CD8-positive, alpha-beta memory T cell (primary cell): ENCODE measurements at regions not wholly inside any gene's neighbourhood (a gene's known extent, or its start where the extent isn't known, plus 50 kb on each side); places are given as distances from the start of the nearest gene placed in this dataset.

ENCODE experiments used
- CTCF ChIA-PET: fragments of 350-600 bp; sonication (Branson Sonifier 250); formaldehyde crosslinking; loops from one replicate; lab custom pipeline; 2021; ENCODE audit warnings: antibody characterized with exemption; lab: Charles Lee
- POLR2A ChIA-PET: fragments of 350-600 bp; sonication (Branson Sonifier 250); formaldehyde crosslinking; loops from one replicate; lab custom pipeline; 2021; ENCODE audit warnings: antibody characterized with exemption; lab: Charles Lee
- DNase-seq, 5 donors: peaks; one replicate each; pipeline versions ENCODE4 v3.0.0 to v3.0.0-alpha.2; 2020 to 2022; ENCODE audit warnings: mixed read lengths in 1 of 5
- H3K27ac ChIP-seq: one replicate; pipeline ENCODE4 v1.7.0; 2013; ENCODE audit warnings: low read depth, mild to moderate bottlenecking, low read length, moderate library complexity
- H3K27me3 ChIP-seq: 2 replicates; pipeline ENCODE4 v1.7.0; 2013; ENCODE audit warnings: low read length, mild to moderate bottlenecking; ENCODE audit not compliant: insufficient read depth, poor library complexity, severe bottlenecking
- H3K36me3 ChIP-seq: 2 replicates; pipeline ENCODE4 v1.7.0; 2013; ENCODE audit warnings: mild to moderate bottlenecking, low read length, moderate library complexity; ENCODE audit not compliant: insufficient read depth
- H3K4me1 ChIP-seq: 2 replicates; pipeline ENCODE4 v1.7.0; 2013; ENCODE audit warnings: mild to moderate bottlenecking, low read length, moderate library complexity; ENCODE audit not compliant: insufficient read depth
- H3K4me3 ChIP-seq: 2 replicates; pipeline ENCODE4 v1.7.0; 2013; ENCODE audit warnings: mild to moderate bottlenecking, low read length
- H3K9me3 ChIP-seq: 2 replicates; pipeline ENCODE4 v1.7.0; 2013; ENCODE audit warnings: mild to moderate bottlenecking, low read length
- H3K27ac Mint-ChIP-seq, 8 donors: one replicate each; pipeline ENCODE4 v1.8.0; 2020 to 2021; ENCODE audit warnings: mixed read lengths in 8 of 8, mild to moderate bottlenecking in 6 of 8, inconsistent platforms in 3 of 8, moderate library complexity in 3 of 8
- H3K27me3 Mint-ChIP-seq, 2 donors: one replicate each; pipeline ENCODE4 v1.8.0; 2020 to 2021; ENCODE audit warnings: mixed read lengths in 2 of 2, mild to moderate bottlenecking in 1 of 2, moderate library complexity in 1 of 2
- H3K36me3 Mint-ChIP-seq, 3 donors: one replicate each; pipeline ENCODE4 v1.8.0; 2020 to 2021; ENCODE audit warnings: mixed read lengths in 3 of 3, inconsistent platforms in 1 of 3, mild to moderate bottlenecking in 1 of 3
- H3K4me1 Mint-ChIP-seq, 3 donors: one replicate each; pipeline ENCODE4 v1.8.0; 2020 to 2021; ENCODE audit warnings: mixed read lengths in 3 of 3, inconsistent platforms in 1 of 3, mild to moderate bottlenecking in 1 of 3
- H3K4me3 Mint-ChIP-seq, 7 donors: one replicate each; pipeline ENCODE4 v1.8.0; 2020 to 2021; ENCODE audit warnings: mixed read lengths in 7 of 7, mild to moderate bottlenecking in 6 of 7, moderate library complexity in 4 of 7, inconsistent platforms in 2 of 7
- H3K9me3 Mint-ChIP-seq, 5 donors: one replicate each; pipeline ENCODE4 v1.8.0; 2020 to 2022; ENCODE audit warnings: mixed read lengths in 5 of 5, mild to moderate bottlenecking in 3 of 5, moderate library complexity in 2 of 5, inconsistent platforms in 1 of 5

DNA sequence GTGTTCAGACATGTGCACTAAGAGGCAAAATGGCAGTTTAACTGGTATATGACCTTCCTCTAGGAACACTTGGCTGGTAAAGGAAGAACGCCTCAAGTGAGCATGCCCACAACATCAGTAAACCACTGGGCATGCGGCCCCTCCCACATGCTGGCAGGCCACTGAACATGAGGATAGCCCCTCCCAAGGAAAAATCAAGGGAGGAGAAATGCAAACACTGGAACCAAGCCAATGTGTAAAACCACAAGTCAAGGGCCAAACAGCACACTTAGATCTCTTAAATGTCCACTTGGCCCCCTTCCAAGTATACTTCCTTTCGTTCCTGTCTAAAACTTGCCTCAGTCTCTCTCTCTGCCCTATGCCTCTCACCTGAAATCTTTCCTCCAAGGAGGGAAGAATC is 980.8 kb downstream of the TSN start:
- H3K9me3 Mint-ChIP-seq = peaks cover 3 to 15% (median 10%) of the 10 kb centered on the region in 5 donors
- no peaks in the 10 kb centered on the region for H3K36me3 ChIP-seq
- no peaks in the 10 kb centered on the region for H3K9me3 ChIP-seq
- H3K27me3 ChIP-seq = no peaks in the 10 kb centered on the region
- H3K4me1 Mint-ChIP-seq = no peaks in the 10 kb centered on the region
- no peak overlapping the region for H3K27ac Mint-ChIP-seq
- H3K4me1 ChIP-seq = no peaks in the 10 kb centered on the region
- no peaks in the 10 kb centered on the region for H3K36me3 Mint-ChIP-seq
- POLR2A ChIA-PET = no interaction called here
- peaks cover 0 to 1% of the 10 kb centered on the region in 2 donors for H3K27me3 Mint-ChIP-seq
- CTCF ChIA-PET = no interaction called here
- no peak overlapping the region for H3K27ac ChIP-seq
- H3K4me3 Mint-ChIP-seq = no peak overlapping the region
- no peak overlapping the region for H3K4me3 ChIP-seq
- no peak for DNase-seq

DNA sequence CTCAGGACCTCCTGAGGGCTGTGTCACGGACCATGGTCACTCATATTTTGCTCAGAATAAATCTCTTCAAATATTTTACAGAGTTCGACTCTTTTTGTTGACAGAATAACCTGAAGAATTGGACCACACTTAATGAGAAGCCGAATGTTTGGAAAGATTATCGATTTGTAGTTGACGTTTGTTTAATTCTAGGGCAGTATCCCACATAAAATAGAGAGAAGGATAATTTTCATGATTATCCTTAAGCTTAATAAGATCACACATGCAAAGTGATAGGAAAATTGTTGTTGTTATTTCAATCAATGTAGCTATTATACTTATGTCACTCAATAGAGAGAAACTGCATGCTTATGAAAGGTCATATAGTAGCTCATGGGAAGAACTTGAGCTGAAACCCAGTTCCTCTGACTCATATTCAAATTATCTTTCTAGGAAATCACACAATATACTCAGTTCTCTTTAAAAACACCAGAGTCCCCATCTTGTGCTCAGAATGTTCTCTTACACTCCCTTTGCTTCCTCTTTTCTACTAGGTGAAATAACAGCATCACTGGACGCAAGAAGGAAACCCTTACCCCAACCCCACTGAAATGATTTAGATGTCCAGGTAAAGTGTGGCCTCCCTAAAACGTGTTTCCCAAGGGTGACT is 982.1 kb downstream of the TSN start:
- Mint-ChIP-seq H3K4me1 (no peaks in the 10 kb centered on the region), H3K27ac (no peak overlapping the region), H3K27me3 (peaks cover 0 to 1% of the 10 kb centered on the region in 2 donors), H3K4me3 (no peak overlapping the region), H3K36me3 (no peaks in the 10 kb centered on the region), H3K9me3 (peaks cover 3 to 15% (median 10%) of the 10 kb centered on the region in 5 donors)
- Histone ChIP-seq H3K27me3 (no peaks in the 10 kb centered on the region), H3K4me1 (no peaks in the 10 kb centered on the region), H3K27ac (no peak overlapping the region), H3K9me3 (no peaks in the 10 kb centered on the region), H3K36me3 (no peaks in the 10 kb centered on the region), H3K4me3 (no peak overlapping the region)
- no peak for DNase-seq
- ChIA-PET POLR2A (no interaction called here), CTCF (no interaction called here)

DNA sequence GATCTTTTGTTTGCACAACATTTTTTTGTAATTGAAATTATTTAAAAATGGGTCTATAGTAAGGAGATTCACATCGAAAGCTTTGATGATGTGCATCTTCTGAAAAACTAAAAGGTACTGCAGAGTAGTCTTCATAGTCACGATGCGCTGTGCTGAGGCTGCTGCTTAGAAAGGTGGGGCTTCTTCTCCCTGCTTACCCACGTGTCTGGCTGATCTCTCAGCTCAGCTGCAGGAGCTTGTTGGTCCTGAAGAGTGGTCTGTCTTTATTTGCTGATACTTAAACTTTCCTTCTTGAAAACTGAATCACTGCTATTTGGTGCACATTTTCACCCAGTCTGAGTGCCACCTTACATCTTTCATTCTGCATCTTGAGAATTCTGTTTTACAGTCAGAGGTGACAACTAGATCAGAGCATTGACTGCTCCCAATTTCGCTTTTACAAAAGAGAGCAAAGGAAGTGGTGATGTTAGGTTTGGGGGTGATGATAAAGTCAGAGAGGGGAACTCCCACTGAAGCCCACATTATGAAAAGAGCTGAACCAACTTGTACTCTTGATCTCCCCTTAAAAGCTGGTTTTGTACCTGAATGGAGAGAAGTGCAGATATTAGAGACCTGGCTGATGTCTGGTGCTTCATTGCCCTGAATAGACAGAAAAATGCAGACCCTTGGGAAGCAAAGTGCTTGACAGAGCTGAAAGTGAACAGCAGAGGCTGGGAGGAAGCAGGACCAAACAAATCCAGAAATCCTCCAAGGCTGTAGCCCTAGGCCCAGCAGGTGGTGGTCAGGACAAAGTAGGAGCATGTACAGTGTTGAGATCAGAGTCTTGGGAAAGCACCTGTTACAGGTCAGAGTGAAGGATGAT is 984.5 kb downstream of the TSN start:
- H3K36me3 Mint-ChIP-seq = no peaks in the 10 kb centered on the region

DNA sequence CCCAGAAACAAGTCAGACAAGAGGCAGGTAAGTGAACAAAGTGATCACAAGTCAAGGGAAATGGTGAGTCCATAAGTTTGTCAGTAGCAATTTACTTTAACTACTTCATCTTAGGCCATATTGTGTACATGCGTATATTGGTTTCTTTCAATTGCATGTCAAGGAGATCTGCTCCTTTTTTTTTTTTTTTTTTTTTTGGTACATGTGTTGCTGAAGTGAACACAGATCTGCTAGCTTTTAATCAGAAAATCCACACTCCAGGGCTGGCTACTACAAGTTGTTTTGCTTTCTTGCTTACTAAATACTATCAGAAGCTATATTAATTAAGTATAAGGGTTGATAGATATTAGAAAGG is 985.1 kb downstream of the TSN start:
- DNase-seq = no peak
- Histone ChIP-seq H3K27ac (no peak overlapping the region), H3K36me3 (no peaks in the 10 kb centered on the region), H3K9me3 (no peaks in the 10 kb centered on the region), H3K4me1 (no peaks in the 10 kb centered on the region), H3K4me3 (no peak overlapping the region), H3K27me3 (no peaks in the 10 kb centered on the region)
- no peak overlapping the region for H3K4me3 Mint-ChIP-seq
- no peaks in the 10 kb centered on the region for H3K27me3 Mint-ChIP-seq
- no peaks in the 10 kb centered on the region for H3K36me3 Mint-ChIP-seq
- ChIA-PET POLR2A (no interaction called here), CTCF (no interaction called here)
- no peaks in the 10 kb centered on the region for H3K4me1 Mint-ChIP-seq
- H3K9me3 Mint-ChIP-seq = peaks cover 0 to 15% (median 2%) of the 10 kb centered on the region in 5 donors
- no peak overlapping the region for H3K27ac Mint-ChIP-seq

More for the DNA sequence above, 984.5 kb downstream of the TSN start:
- Mint-ChIP-seq H3K4me3 (no peak overlapping the region), H3K9me3 (peaks cover 3 to 15% (median 5%) of the 10 kb centered on the region in 5 donors), H3K27ac (no peak overlapping the region), H3K4me1 (no peaks in the 10 kb centered on the region), H3K27me3 (peaks cover 0 to under 1% of the 10 kb centered on the region in 2 donors)
- no peak overlapping the region for H3K27ac ChIP-seq
- H3K4me1 ChIP-seq = no peaks in the 10 kb centered on the region
- DNase-seq = no peak
- no peaks in the 10 kb centered on the region for H3K36me3 ChIP-seq
- ChIA-PET POLR2A (no interaction called here), CTCF (no interaction called here)
- no peaks in the 10 kb centered on the region for H3K9me3 ChIP-seq
- no peak overlapping the region for H3K4me3 ChIP-seq
- no peaks in the 10 kb centered on the region for H3K27me3 ChIP-seq

DNA sequence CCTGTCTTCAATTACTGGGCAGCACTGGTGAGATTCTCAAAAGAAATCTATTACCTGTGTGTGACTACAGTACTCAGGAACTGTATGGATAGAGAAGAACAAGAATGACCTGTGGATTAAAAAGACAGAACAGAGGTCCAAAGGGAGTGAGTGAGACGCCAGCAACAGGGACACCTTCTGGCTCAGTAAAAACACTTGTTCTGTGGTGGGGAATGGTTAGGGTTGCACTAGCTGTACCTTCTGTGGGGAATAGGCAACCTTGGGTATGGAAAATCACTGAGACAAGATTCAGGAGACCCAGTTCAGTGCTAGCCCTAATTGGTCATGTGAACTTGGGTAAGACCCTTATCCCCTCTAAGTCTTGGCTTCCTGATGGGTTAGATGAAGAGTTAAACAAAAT is 986.0 kb downstream of the TSN start:
- H3K27ac ChIP-seq = no peak overlapping the region
- H3K9me3 Mint-ChIP-seq = peaks cover 0 to 15% (median 2%) of the 10 kb centered on the region in 5 donors
- H3K27ac Mint-ChIP-seq = no peak overlapping the region
- H3K4me3 ChIP-seq = no peak overlapping the region
- no peaks in the 10 kb centered on the region for H3K9me3 ChIP-seq
- no peaks in the 10 kb centered on the region for H3K27me3 ChIP-seq
- no peak overlapping the region for H3K4me3 Mint-ChIP-seq
- no peaks in the 10 kb centered on the region for H3K4me1 Mint-ChIP-seq
- no peak for DNase-seq
- H3K36me3 ChIP-seq = no peaks in the 10 kb centered on the region
- ChIA-PET CTCF (no interaction called here), POLR2A (no interaction called here)
- no peaks in the 10 kb centered on the region for H3K4me1 ChIP-seq
- no peaks in the 10 kb centered on the region for H3K27me3 Mint-ChIP-seq
- no peaks in the 10 kb centered on the region for H3K36me3 Mint-ChIP-seq

DNA sequence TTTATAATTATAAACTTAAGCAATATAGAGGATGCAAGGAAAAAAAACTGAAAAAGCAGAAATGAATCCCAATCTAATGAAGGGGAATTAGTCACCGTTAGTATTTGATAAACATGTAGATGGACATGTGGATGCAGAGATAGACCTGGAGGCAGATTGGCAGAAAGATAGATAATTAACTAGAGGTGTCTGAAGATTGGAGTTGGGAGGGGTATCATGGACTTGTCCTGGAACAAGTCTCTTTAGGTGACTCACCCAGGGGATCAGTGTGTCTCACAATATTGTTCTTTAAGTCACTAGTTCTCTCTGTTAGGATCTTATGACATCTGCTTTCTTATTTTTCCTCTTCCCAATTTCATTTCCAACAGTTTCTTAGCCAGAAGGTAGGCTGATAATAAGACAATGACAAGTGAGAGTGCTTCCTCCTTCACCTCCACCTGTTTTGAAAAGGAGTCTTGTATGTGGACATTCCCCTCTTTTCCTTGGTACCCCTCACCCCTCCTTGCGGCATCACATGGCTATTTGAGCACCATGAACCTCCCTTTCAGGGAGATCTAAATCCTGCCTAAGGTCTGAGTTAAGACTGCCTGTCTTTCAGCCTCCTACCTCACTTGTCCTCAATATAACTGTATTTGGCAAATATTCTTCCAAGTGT is 987.7 kb downstream of the TSN start:
- H3K27ac ChIP-seq = no peak overlapping the region
- POLR2A ChIA-PET = no interaction called here
- H3K9me3 Mint-ChIP-seq = peaks cover 0 to 17% (median 3%) of the 10 kb centered on the region in 5 donors
- H3K4me3 ChIP-seq = no peak overlapping the region
- DNase-seq = no peak
- H3K27me3 Mint-ChIP-seq = no peaks in the 10 kb centered on the region
- no peaks in the 10 kb centered on the region for H3K27me3 ChIP-seq
- no peaks in the 10 kb centered on the region for H3K4me1 ChIP-seq
- H3K27ac Mint-ChIP-seq = no peak overlapping the region
- no peaks in the 10 kb centered on the region for H3K4me1 Mint-ChIP-seq
- H3K36me3 Mint-ChIP-seq = no peaks in the 10 kb centered on the region
- H3K9me3 ChIP-seq = no peaks in the 10 kb centered on the region
- H3K36me3 ChIP-seq = no peaks in the 10 kb centered on the region
- H3K4me3 Mint-ChIP-seq = no peak overlapping the region
- CTCF ChIA-PET = no interaction called here

DNA sequence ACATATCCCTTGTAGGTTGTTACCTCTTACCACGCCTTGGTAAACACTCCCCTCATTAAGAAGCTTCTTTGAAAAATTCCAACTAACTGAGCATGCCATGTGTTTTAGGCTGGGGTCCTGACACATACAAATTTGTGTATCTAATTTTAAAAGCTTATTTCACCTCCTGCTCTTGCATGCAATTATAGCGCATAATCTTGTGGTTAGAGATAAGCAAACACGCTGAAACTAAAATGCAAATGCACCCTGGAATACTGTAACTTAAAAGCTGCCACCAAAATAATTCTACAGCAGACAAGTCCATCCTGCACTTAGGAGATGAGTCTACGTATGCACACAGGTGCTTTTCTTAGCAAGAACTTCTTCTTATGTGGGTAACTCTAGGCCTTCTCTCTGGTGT is 990.2 kb downstream of the TSN start:
- ChIA-PET POLR2A (no interaction called here), CTCF (no interaction called here)
- no peaks in the 10 kb centered on the region for H3K4me1 ChIP-seq
- Mint-ChIP-seq H3K9me3 (peaks cover 4 to 11% (median 5%) of the 10 kb centered on the region in 5 donors), H3K4me1 (no peaks in the 10 kb centered on the region), H3K36me3 (no peaks in the 10 kb centered on the region), H3K27ac (no peak overlapping the region), H3K4me3 (no peak overlapping the region), H3K27me3 (no peaks in the 10 kb centered on the region)
- no peak overlapping the region for H3K27ac ChIP-seq
- H3K36me3 ChIP-seq = no peaks in the 10 kb centered on the region
- no peak overlapping the region for H3K4me3 ChIP-seq
- no peaks in the 10 kb centered on the region for H3K9me3 ChIP-seq
- H3K27me3 ChIP-seq = no peaks in the 10 kb centered on the region
- no peak for DNase-seq

DNA sequence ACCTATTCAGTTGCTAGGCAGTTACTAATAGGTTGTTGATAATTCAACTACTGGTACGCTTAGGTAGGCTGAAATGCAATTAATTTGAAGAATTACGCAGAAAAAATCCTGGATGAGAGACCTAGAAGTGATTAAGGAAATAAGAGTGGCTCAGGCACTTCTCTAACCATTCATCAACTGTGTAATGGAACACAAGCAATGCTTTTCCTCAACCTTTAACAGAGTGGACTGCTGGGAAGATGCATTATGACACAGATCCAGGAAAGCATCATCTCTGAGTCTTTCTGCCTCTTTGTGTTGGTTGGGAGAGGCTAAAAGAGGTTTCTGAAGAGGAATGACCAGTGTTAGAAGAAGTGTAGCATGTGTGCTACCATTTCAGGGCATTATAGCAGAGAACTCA is 992.2 kb downstream of the TSN start:
- ChIA-PET CTCF (no interaction called here), POLR2A (no interaction called here)
- Mint-ChIP-seq H3K27me3 (no peaks in the 10 kb centered on the region), H3K36me3 (no peaks in the 10 kb centered on the region), H3K4me3 (no peak overlapping the region), H3K9me3 (peaks cover 6 to 14% (median 9%) of the 10 kb centered on the region in 5 donors), H3K4me1 (no peaks in the 10 kb centered on the region), H3K27ac (no peak overlapping the region)
- Histone ChIP-seq H3K36me3 (no peaks in the 10 kb centered on the region), H3K4me3 (no peak overlapping the region), H3K27me3 (no peaks in the 10 kb centered on the region), H3K4me1 (no peaks in the 10 kb centered on the region), H3K9me3 (no peaks in the 10 kb centered on the region), H3K27ac (no peak overlapping the region)
- no peak for DNase-seq
